Iris pigment epithelial cell (primary cell): ENCODE measurements at regions not wholly inside any gene's neighbourhood (a gene's known extent, or its start where the extent isn't known, plus 50 kb on each side); places are given as distances from the start of the nearest gene placed in this dataset.
A peak's percentile ranks its signal among the peaks of the same experiment; 100 is the strongest.
"Not testable (repeated sequence)": the region's sequence is repeated elsewhere in the genome, so short reads cannot be mapped to it uniquely, and the experiment has no call there.

ENCODE experiments used
- DNase-seq: peaks from one replicate; pipeline ENCODE4 v3.0.0-alpha.2; 2011; ENCODE audit warnings: low read depth

DNA sequence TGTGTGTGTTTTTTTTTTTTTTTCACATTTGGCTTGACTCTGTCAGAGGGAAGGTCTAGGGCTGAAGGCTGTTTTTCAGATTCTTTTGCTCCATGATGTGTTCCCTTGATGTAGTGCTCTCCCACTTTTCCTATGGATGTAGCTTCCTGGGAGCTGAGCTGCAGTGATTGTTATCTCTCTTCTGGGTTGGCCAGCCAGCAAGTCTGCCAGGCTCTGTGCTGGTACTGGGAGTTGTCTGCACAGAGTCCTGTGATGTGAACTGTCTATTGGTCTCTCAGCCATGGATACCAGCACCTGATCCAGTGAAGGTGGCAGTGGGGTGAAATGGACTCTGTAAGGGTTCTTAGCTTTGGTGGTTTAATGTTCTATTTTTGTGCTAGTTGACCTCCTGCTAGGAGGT is 377.4 kb upstream of the MAN1A1 start:
- not testable (repeated sequence) for DNase-seq

DNA sequence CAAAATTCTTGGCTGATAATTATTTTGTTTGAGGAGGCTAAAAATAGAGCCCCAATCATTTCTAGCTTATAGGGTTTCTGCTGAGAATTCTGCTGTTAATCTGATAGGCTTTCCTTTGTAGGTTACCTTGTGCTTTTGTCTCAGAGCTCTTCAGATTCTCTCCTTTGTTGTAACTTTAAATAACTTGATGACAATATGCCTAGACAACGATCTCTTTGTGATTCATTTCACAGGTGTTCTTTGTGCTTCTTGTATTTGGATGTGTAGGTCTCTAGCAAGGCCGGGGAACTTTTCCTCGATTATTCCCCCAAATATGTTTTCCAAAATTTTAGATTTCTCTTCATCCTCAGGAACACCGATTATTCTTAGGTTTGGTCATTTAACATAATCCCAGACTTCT is 376.5 kb upstream of the MAN1A1 start:
- no peak for DNase-seq

GRCh38 chr6:119720160-119720559 is 370.6 kb upstream of the MAN1A1 start:
- DNase-seq: no peak

GRCh38 chr6:119717942-119718341 is 368.4 kb upstream of the MAN1A1 start:
- DNase-seq: no peak

GRCh38 chr6:119716668-119717270 is 367.2 kb upstream of the MAN1A1 start:
- no peak for DNase-seq

- no peak for DNase-seq
Measured at GRCh38 chr6:119713903-119714302, 364.3 kb upstream of the MAN1A1 start.

DNA sequence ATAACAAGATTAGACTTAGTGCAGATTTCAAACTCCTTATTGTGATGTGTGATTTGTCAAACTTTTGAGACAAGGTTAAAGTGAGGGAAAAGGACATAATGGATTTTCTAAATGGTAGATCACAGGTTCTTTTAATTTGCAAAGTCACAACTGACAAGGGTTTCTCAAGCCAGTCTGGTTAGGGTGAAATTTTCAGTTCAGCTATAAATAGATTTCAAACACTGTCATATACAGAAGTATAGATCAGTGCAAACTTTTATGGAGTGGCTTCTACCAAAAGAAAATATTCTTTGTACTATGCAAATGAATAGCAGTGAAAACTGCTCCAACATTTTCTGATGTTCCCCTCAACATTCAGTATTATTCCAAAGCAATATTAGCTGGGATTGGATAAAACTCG is 337.1 kb upstream of the MAN1A1 start:
- DNase-seq: no peak

GRCh38 chr6:119686240-119686639 is 336.7 kb upstream of the MAN1A1 start:
- no peak for DNase-seq

DNA sequence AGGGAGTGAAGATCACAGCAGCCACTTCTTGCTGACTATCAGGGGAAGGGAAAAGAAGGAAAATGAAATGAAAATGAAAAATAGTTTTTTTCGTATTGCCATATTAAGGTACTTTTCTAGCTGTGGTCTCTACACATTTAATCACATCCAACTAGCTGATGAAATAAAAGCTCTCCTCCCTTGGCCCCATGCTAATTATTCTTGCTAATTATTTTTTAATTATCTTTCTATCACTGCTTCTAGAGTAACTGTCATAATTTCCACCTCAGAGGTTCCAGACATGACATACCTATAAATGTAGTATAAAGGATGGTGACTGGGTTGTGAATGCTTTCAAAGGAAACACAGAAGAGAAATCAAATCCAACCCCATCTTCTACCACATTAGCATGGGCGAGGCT is 334.1 kb upstream of the MAN1A1 start:
- DNase-seq: no peak

DNA sequence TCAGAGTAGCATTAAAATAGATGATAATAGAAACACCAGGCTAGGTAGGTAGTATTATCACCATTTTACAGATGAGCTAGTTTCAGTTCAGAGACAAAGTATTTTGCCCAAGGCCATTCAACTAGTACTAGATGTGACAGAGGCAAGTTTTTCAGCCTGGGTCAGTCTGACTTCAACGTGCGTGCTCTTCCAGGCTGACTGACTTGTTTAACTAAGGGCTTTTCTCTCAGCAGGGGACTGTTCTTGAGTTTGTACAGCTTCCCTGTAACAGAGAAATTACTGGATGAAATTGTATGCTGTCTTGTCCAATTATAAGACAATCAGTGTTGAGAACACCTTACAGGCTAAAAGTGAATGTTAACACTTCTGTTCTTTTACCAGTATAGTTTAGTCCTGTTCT is 333.5 kb upstream of the MAN1A1 start:
- DNase-seq: peak; percentile 5

- DNase-seq: no peak
Measured at GRCh38 chr6:119678961-119679360, 329.4 kb upstream of the MAN1A1 start.

DNA sequence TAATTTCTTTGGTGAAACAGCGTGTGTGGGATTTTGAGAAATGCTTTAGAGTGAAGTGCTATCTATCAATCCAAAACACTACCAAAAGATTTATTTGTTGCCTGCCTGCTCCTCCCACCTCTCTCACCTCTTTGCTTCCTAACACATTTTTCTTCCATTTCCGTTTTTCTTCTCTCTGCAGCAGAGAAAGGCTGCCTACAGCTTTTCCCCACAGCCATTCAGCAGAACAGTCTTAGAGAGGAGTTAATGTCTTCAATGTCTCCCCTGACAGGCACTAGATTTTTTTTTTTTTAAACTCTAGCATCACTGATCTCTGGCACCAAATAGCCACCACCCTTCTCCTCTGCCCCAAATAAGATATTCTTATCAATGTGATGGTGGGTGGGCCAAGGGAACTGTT is 327.8 kb upstream of the MAN1A1 start:
- DNase-seq: no peak

GRCh38 chr6:119676961-119677360 is 327.4 kb upstream of the MAN1A1 start:
- no peak for DNase-seq

GRCh38 chr6:119676230-119676629 is 326.7 kb upstream of the MAN1A1 start:
- no peak for DNase-seq

DNA sequence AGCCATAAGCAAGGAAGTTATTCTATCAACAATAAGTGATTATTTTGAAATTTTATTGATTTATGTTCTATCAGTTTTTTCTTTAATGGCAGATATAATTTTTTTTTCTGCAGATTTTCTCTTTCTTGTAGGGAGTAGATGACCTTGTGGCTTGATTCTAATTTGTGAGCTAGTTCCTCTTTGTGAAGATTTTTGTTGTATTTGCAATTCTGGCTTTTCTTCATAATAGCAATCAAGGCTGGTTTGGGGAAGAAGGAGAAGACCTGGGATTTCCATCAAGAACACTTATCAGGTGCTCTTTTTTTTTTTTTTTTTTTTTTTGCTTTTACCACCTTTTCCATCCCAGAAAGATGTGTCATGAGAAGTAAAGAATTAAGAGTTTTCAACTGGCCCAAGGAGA is 324.2 kb upstream of the MAN1A1 start:
- DNase-seq: no peak

DNA sequence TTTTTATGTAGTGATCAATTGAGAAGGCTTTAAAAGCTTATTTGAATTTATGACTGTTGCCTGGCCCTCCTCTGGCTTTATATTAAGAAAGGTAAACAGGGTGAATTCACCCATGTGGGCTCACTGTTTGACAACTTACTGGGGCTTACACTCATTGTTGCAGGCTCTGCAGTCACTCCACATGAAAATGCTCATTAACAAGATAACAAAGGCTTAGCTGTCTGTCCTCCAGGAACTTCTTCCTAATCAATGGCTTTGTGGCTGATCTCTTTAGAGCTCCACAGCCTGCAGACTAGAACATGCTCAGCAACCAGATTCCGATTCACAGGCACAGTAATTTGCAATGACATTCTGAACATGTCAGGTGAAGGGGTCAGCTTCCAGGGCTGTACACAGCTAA is 323.2 kb upstream of the MAN1A1 start:
- DNase-seq: no peak

DNA sequence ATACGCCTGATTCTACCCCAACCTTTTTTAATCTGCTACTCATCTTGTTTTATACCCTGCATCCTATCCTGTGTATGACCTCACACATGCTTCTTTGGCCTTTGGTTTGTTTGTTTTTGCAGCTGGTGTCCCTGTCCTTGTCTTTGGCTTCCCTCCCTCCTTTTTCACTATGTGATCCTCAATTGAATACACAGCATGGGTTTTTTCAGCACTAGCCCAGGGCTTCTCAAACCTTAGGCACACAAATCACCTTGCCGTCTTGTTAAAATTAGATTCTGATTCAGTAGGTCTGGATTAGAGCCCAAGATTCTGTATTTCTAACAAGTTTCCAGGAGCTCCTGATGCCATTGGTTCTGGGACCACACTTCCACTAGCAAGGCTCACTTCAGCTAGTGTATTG is 321.5 kb upstream of the MAN1A1 start:
- no peak for DNase-seq

GRCh38 chr6:119669221-119669620 is 319.7 kb upstream of the MAN1A1 start:
- no peak for DNase-seq

- not testable (repeated sequence) for DNase-seq
Measured at GRCh38 chr6:119665432-119665831, 315.9 kb upstream of the MAN1A1 start.

GRCh38 chr6:119661628-119662027 is 312.1 kb upstream of the MAN1A1 start:
- DNase-seq: no peak

GRCh38 chr6:119661078-119661477 is 311.5 kb upstream of the MAN1A1 start:
- no peak for DNase-seq

DNA sequence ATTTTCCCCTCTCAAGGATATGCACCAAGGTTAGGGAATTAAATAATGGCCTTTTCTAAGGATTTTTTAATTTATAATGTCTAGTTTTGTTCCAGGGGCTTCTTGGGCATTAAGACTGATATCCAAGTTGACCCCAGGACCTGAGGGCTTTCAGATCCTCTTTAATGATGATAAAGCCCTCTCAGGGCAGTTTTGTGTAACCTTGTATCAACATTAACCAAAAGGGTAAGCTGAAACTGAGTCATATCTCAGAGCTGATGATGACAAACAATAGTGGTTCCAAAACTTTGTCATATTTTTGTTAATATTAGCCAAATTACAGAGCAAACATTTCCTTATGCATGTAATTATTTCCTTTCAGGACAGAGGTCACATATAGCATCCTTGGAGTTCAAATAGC is 309.4 kb upstream of the MAN1A1 start:
- no peak for DNase-seq

- DNase-seq: no peak
Measured at GRCh38 chr6:119655124-119655523, 305.6 kb upstream of the MAN1A1 start.

DNA sequence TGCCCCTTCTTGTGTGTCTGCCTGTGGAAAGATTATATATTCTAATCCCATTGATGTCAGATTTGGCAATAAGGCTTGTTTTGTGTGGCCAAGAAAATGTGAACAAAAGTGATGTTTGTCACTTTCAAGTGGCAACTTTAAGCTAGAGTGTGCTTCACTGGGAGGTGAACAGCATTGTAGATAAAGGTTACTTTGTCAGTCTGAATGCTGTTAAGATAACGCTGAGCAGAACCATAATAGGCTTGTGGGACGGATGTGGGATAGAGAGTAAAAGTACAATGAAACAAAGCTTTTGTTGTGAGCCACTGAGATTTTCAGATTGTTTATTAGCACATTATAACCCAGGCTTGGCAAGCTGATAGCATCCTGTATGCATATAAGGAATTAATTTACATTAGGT is 303.8 kb upstream of the MAN1A1 start:
- no peak for DNase-seq

- no peak for DNase-seq
Measured at GRCh38 chr6:119649531-119649930, 300.0 kb upstream of the MAN1A1 start.
